ENCODE measurements at regions not wholly inside any gene's neighbourhood (a gene's known extent, or its start where the extent isn't known, plus 50 kb on each side); places are given as distances from the start of the nearest gene placed in this dataset.

DNA sequence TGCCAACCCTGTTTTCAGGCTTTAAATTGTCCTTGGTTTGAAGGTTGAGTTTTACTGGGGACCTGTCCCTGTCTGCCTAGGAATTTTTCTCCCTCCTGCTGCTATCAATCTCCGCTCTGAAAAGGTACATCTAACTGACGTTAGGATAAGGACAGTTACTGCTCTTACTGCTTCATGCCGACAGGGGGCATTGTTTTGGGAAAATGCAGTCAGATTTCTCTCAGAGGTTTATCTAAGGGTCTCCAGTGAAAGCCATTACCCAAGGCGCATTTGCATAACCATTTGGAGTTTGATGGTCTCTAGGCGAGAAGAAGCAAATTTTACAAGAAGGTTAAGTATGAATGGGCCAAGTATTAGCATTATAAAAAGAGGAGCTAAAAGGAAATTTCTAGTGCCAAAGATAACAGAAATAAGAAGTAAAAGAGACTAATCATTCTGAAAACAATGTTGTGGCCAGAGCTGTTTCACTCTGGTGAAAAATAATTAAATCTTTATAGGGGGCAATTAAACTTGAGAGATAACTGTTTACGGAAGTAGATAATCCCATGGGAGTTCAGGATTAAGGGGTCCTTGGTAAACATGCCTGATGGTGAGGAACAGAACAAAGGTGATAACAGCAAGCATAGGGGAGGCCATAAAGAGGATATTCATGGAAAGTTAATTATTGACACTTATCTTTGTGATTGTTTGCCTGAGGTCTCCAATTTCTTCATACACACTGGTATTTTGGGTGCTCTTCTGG is 605.0 kb downstream of the MTRR start:
- DNase-seq (ENCODE audit: low spot score) = no peak

DNA sequence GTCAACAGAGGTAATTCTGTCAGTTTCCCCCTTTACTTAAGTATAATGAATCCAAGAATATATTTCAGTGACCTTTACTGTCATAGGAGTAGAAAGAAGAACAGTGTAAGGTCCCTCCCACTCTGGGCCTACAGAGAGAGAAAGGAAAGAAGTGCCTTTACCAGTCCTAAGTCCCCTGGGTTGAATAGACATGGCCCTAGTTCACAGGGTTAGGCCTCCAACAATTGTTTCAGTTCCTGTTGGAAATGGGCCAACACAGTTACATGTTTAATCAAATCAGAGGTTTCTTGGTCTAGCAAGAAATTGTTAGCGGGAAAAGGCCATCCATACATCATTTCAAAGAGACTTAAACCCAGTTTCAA is 605.6 kb downstream of the MTRR start:
- no peak for DNase-seq (ENCODE audit: low spot score)

DNA sequence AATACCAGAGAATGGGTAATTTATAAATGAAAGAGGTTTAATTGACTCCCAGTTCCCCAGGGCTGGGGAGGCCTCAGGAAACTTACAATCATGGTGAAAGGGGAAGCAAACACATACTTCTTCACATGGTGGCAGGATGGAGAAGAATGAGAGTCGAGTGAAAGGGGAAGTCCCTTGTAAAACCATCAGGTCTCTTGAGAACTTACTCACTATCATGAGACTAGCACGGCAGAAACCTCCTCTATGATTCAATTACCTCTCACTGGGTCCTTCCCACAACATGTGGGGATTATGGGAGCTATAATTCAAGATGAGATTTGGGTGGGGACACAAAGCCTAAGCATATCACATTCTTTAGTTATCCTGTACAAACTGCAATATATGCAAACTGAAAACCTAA is 609.4 kb downstream of the MTRR start:
- no peak for DNase-seq (ENCODE audit: low spot score)

DNA sequence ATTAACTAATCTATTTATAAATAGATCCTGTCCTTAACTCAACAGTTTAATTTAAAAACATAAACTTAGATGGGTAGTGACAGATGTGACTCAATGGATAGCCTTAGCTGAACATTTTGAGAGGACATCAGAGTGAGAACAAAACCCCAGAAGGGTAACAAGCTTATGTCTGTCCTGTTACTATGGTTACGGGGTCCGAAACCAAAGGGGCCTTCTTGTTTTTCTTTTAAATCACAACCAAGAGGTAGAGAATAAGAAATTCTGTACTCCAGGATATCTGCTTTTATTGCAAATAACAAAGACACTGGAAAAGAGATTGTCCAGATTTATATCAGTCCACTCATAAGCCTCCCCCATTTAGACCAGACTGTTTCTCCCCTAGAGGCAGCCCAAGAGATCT is 612.1 kb downstream of the MTRR start:
- no peak for DNase-seq (ENCODE audit: low spot score)

DNA sequence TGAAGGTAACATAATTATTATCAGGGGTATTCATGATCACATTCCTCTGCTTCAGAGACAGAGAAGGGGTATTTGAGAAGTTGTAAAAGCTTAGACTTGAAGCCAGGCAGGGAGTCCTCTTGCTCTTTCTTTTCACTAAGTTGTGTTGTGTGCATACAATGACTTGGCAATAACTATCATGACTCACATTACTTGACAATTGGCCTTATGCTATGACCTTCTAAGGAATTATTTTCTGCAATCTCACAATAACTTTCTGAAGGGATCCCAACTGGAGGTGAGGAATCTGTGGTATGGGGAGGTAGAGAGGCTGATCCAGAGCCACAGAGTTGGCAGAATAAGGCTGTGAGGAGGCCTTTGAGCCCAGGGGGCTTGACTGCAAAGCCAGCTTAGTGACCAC is 622.3 kb downstream of the MTRR start:
- DNase-seq (ENCODE audit: low spot score) = no peak

DNA sequence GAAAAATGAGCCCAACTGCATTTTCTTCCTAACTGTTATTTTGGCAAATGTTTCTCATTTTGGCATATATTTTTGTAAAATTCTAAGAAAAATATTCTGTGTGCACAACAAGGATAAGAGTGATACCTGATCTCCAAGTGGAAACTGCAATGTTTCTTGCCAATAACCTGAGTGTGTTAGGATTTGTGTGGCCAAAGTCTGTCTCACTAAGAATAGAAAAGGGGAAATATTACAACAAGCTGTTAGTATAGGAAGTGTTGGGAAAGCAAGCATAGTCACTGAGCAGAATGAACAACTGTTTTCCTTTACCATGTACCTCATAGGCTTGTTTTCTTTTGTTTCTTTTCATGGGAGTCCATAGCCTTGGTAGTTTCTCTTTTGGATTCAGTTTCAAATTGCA is 624.2 kb downstream of the MTRR start:
- DNase-seq (ENCODE audit: low spot score) = no peak

DNA sequence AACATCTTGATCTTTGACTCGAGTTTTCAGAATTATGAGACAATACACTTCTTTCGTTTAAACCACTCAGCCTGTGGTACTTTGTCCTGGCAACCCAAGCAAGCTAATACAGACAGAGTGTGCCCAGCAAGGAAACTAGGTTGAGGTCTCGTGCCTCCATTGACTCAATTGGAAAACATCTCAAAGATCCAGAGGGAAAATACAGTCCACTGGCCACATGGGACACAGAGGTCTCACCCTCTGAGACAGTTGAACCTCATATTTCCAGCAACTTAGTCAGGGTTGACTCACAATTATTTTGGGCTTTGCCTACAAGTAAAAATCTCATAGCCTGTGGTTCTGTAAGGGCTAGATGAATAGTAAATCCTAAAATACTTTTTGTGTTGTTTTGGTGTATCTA is 631.5 kb downstream of the MTRR start:
- no peak for DNase-seq (ENCODE audit: low spot score)

DNA sequence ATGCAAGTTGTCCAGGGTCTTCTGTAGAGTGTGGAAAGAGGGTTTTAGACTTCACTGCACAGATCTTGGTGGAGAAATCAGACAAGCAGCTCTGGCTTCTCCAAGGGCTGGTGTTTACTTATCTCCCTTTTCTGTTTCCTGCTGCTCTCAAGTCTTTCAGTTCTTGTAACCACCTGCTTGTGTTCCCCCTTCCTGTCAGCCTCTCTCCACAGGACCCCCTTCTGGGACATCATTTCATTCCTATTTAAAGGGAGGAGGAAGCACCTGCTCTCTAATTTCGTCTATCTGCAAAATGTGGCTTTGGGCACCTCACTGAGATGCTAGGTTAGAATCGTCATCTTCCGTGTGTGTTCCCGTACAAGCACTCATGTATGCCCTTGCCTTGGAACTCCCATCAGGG is 636.2 kb downstream of the MTRR start:
- no peak for DNase-seq (ENCODE audit: low spot score)

DNA sequence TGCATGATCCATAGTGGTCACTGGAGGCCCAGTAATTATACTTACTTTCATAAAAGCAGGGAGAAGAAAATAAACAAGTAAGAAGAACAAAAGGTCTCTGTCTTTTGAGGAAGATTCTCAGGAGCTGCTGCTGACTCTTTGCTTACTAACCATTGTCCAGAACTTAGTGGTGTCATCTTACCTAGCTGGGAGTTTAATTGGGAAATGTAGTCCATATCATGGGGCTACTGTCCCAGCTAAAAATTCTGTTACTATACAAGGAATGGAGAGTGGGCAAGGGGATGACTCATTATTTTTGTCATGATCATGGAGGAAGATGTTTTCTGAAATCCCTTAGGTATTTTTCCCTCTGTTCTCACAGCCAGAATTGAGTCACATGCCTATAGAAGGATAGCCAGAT is 639.3 kb downstream of the MTRR start:
- no peak for DNase-seq (ENCODE audit: low spot score)

DNA sequence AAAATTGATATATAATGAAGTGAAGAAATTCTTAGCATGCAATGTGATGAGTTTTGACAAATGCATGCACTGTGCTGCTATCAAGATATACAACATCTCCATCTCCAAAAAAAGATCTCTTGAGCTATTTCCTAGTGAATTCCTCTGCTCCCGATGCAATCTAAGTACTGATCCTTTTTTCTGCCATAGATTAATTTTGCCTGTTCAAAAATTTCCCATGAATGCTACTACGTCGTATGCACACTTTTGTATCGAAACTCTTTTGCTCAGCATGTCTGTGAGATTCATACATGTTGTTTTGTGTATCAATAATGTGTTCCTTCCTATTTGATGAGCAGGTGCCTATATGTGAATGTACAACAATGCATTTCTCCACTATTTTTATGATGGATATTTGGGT is 647.4 kb downstream of the MTRR start:
- DNase-seq (ENCODE audit: low spot score) = no peak

DNA sequence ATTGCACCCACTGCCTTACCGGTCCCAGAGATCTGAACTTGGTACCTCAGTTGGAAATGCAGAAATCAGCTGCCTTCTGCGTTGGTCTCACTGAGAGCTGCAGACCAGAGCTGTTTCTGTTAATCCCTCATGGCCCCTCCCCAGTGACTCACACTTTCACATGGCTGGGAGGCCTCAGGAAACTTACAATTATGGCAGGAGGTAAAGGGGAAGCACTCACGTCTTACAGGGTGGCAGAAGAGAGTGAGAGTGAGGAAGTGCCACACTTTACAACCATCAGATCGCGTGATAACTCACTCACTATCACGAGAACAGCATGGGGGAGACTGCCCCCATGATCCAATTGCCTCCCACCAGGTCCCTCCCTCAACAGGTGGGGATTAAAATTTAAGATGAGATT is 648.5 kb downstream of the MTRR start:
- no peak for DNase-seq (ENCODE audit: low spot score)

DNA sequence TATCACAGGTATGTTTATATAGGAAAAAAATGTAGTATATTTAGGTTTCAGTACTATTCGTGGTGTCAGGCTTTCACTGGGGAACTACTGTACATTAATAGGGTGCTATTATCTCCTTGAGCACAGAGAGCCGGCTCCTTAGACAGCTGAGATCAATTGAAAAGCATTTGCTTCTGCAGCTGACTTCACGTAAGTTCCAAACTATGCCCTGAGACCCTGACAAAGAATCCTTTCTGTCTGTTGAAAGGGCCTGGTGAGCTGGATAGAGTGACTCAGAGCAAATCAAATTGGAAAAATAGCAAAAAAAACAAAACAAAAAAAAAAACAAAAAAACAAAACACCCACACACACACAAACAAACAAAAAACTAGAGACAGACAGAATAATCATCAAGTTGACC is 652.0 kb downstream of the MTRR start:
- DNase-seq (ENCODE audit: low spot score) = no peak

DNA sequence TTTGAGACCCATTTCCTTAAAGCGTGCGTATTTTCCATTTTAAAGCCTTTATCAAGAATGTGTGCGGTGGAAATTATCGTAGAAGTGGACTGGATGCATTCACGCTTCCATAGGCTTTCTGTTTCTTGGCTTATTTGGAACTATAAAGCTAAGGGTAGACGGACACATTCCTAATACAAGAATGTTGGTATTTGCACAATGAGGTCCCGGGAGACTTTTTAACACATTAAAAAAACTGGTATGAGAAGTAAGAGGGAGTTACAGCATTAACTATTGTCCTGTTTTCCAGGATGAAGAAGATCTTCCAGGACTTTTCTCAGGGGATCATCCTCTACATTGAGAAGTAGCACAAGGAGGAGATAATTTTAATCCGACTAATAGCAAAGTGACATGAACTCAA is 653.0 kb downstream of the MTRR start:
- no peak for DNase-seq (ENCODE audit: low spot score)

DNA sequence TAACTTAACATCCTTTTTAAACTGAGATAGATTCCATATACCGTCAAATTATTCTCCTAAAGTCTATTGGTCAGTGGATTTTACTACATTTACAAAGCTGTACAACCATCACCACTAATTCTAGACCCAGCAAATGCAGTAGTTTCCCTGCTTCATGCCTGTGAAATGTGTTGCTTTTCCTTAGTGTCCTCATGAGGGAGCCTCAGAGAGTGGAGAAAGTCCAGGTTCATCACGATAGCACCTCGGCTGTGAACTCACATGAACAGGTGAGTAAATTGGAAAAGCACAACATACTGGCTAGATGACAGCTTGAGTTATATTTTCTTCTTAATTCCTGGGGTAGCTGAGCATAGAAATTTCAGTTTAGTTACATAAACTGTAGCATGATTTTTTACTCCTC is 653.7 kb downstream of the MTRR start:
- no peak for DNase-seq (ENCODE audit: low spot score)

DNA sequence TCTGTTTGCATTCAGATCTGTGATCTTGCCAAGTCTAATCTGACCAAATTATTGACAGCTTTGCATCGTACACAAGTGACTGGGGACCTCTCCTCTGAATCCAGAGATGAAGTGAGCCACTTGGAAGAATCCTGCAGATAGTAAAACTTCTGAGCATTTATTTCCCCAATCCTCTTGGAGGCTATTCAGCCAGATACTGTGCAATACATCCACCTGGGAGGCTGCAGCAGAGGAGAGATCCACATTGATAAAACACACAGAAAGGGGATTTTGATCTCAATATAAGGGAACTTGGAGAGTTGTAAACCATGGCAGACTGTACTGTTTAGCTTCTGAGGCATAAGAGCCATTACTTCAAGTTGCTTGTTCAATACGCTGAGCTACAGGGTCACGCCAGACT is 654.6 kb downstream of the MTRR start:
- no peak for DNase-seq (ENCODE audit: low spot score)

DNA sequence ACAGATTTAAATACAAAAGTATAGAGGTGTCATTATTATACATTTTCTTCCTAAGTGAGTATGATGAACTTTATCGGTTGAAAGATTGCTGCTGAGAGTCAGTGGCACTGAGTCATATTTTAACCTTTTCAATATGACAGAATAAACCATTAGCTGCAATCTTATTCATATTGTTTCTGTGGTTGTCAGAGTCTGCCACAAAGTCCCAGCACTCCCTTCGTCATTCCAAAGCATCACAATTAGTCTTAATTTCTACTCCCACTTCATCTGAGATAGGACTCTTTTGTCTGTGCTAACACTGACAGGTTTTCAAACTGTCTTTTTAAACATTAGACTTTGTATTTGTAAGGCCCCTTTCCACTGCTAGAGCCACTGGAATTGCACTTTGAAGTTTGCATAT is 656.9 kb downstream of the MTRR start:
- DNase-seq (ENCODE audit: low spot score) = no peak

DNA sequence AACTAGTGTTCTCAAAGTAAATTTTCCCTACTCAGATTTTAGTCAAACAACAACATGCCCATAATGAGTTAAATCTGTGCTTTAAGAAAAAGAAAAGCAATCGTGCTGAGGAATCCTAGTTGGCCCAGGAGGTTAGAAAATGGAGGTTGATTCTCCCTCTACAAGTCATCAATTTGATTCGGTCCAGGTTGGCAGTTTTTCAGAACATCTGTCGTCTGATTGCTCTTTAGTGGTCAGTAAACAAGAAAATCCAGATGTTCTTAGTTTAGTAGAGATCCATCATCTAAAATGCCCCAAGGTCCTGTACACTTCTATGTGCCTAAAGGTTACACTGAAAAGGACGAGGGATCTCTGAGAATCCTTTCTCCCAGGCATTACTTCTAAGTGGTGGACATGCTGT is 659.2 kb downstream of the MTRR start:
- DNase-seq (ENCODE audit: low spot score) = no peak

DNA sequence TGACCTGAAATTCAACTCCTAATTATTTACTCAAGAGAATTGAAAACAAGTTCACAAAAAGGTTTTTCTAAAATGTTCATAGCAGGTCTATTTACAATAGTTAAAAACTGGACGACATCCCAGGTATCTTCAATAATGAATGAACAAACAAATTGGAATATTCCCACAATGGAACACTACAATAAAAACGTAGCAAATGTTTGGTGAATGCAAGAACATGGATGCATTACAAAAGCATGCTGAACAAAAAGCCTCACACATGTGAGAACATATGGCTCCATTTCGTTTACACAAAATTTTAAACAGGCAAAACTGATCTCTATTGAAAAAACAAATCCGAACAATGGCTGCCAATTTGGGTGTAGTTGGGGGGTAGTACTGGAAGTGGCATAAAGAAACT is 669.9 kb downstream of the MTRR start:
- no peak for DNase-seq (ENCODE audit: low spot score)

DNA sequence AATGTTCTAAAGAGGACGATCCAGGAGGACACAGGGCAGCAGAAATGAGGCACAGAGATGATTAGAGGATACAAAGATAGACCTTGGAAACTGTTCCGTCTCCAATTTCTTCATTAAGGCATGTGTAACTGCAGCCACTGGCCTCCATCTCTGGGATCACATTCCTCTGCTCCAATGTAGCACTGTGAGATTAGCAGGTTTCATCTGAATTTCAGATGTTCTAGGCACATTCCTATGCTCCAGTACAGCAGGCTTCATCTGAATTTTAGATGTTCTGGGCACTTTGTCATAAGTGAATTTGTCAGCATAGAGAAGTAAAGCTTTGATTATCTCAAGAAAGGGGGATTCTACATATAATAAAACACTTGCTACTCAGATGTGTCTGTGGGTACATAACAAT is 671.4 kb downstream of the MTRR start:
- no peak for DNase-seq (ENCODE audit: low spot score)

DNA sequence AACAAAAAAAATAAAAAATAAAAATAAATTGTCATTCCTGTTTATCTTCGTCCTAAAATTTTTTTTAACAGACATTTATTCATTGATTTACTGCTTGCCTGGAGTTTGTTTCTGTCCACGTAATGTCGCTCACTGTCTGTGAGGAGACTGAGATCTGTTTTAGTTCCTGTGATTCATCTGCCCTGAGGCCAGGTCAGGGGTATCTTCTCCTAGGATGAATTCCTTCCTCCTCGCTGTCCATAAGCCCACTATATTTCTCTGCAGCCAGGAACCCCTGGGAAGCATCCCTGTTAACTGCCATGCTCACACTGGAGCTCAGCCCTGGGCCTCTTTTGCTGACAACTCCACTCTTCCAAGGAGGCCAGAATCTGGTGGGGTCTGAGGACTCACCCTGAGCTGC is 682.0 kb downstream of the MTRR start:
- DNase-seq (ENCODE audit: low spot score) = no peak

DNA sequence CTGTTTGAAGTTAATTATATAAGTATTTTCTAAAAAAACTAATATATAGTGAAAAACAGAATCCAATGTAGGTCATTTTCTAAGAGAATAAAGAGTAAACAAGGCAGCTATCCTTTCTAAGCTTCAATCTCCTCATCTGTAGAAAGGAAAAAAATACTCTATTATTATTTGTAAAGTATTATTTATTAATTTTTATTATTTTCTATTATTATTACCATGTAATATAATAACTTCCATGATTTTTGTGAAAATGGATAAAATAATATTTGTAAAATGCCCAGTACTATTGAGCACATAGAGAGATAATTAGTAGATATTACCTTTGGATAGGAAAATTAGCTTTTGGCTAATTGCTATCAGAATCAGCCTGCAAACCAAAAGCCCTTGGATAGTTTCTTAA is 684.4 kb downstream of the MTRR start:
- DNase-seq (ENCODE audit: low spot score) = no peak

DNA sequence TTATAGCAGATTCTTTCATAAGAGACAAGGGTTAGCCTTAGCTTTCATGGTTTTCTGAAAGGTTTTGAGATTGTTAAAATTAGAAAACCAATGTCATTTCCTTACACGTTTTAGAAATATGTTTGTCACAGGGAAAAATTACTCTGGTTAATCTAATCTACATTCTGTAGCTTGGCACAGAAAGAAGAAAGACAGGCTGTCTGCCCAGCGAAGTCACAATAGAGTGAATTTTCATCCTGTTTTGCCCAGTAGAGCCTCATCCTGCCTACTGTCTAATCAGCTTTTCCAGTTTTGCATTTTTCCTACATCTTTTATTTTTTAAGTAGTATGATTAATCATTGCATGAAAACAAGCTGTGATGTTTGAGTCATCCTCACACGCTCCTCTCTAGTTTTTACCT is 688.8 kb downstream of the MTRR start:
- no peak for DNase-seq (ENCODE audit: low spot score)

DNA sequence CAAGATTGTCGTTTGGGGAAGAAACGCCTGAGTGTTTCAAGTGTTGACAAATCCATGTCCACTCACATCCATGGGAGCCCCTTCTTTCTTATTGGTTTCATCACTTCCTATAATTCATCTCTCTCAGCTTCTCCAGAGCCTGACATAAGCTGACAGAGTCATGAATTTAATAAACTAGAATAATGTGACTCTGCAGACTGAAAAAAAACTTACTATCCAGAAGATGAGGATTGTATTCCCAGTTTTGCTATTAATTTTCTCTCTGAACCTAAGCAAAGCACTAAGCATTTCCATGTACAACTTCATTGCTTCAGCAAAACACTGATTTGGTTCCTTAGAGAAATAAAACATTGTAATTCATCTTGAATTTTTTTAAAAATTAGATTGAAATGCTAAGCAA is 691.8 kb downstream of the MTRR start:
- no peak for DNase-seq (ENCODE audit: low spot score)

DNA sequence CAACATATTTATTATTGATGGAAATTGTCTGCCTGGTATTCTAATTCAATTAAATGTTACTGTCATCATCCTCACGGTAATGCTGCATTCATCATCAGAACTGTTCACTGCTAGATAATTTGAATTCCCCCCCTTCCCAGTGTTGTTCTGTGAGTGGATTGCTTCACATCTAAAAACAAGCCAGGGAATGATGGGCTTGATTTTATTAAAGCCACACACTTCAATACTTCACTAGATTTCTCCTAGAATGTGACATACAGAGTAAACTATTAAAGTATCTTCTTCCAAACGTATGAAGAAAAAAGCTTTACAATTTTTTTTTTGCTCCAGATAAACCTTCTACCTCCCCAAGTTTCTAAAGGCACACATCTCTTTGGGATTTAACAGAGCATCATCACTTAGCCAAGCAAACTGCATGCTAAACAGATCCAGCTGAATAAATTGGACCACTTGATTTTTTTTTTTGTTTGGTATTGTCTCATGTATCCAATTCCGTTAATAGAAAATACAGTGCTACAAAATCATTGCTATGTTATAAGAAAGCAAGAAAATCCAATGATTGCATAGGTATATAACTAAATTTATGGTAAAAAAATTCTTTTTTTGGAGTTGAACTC is 692.4 kb downstream of the MTRR start:
- no peak for DNase-seq (ENCODE audit: low spot score)
